HUES6 (cell line): ENCODE measurements at regions not wholly inside any gene's neighbourhood (a gene's known extent, or its start where the extent isn't known, plus 50 kb on each side); places are given as distances from the start of the nearest gene placed in this dataset.

Source experiments
- H3K27ac ChIP-seq: 2 replicates; pipeline ENCODE4 v1.7.0; 2013; ENCODE audit warnings: low read depth, mild to moderate bottlenecking, low read length, inconsistent platforms
- H3K27me3 ChIP-seq: 2 replicates; pipeline ENCODE4 v1.6.1; 2013; ENCODE audit warnings: low read length; ENCODE audit not compliant: control insufficient read depth, insufficient read depth
- H3K36me3 ChIP-seq: 2 replicates; pipeline ENCODE4 v1.6.1; 2013; ENCODE audit warnings: low read length; ENCODE audit not compliant: control insufficient read depth, insufficient read depth
- H3K4me1 ChIP-seq: 2 replicates; pipeline ENCODE4 v1.6.1; 2013; ENCODE audit warnings: low read length; ENCODE audit not compliant: control insufficient read depth, insufficient read depth
- H3K4me3 ChIP-seq: 2 replicates; pipeline ENCODE4 v1.5.1; 2013; ENCODE audit warnings: low read depth, low read length
- H3K9ac ChIP-seq: one replicate; pipeline ENCODE4 v1.6.1; 2013; ENCODE audit warnings: mild to moderate bottlenecking, low read length
- H3K9me3 ChIP-seq: 2 replicates; pipeline ENCODE4 v1.6.1; 2013; ENCODE audit warnings: low read depth, low read length; ENCODE audit not compliant: control insufficient read depth, insufficient read depth

GRCh38 chr1:175830500-175830899 is 87.1 kb upstream of the TNR start:
- H3K4me3 ChIP-seq = no peak overlapping the region
- H3K36me3 ChIP-seq = no peaks in the 10 kb centered on the region
- H3K9me3 ChIP-seq = peaks cover 11% of the 10 kb centered on the region
- no peak overlapping the region for H3K27ac ChIP-seq
- H3K4me1 ChIP-seq = peaks cover 35% of the 10 kb centered on the region
- no peak overlapping the region for H3K9ac ChIP-seq
- H3K27me3 ChIP-seq = no peaks in the 10 kb centered on the region

GRCh38 chr1:175829845-175830244 is 86.5 kb upstream of the TNR start:
- H3K4me1 ChIP-seq = peaks cover 30% of the 10 kb centered on the region
- H3K4me3 ChIP-seq = no peak overlapping the region
- no peak overlapping the region for H3K9ac ChIP-seq
- H3K9me3 ChIP-seq = peaks cover 11% of the 10 kb centered on the region
- no peaks in the 10 kb centered on the region for H3K27me3 ChIP-seq
- H3K27ac ChIP-seq = no peak overlapping the region
- no peaks in the 10 kb centered on the region for H3K36me3 ChIP-seq

- Histone ChIP-seq H3K4me3 (no peak overlapping the region), H3K27me3 (no peaks in the 10 kb centered on the region), H3K36me3 (no peaks in the 10 kb centered on the region), H3K27ac (no peak overlapping the region), H3K9me3 (peaks cover 11% of the 10 kb centered on the region), H3K9ac (no peak overlapping the region), H3K4me1 (peaks cover 11% of the 10 kb centered on the region)
These were observed 83.3 kb upstream of the TNR start for GRCh38 chr1:175826705-175827104.

GRCh38 chr1:175824079-175824478 is 80.7 kb upstream of the TNR start:
- no peak overlapping the region for H3K27ac ChIP-seq
- H3K4me1 ChIP-seq = no peaks in the 10 kb centered on the region
- no peaks in the 10 kb centered on the region for H3K27me3 ChIP-seq
- no peak overlapping the region for H3K4me3 ChIP-seq
- H3K36me3 ChIP-seq = no peaks in the 10 kb centered on the region
- peaks cover 11% of the 10 kb centered on the region for H3K9me3 ChIP-seq
- no peak overlapping the region for H3K9ac ChIP-seq

- Histone ChIP-seq H3K4me1 (no peaks in the 10 kb centered on the region), H3K9me3 (peaks cover 8% of the 10 kb centered on the region), H3K27me3 (no peaks in the 10 kb centered on the region), H3K36me3 (no peaks in the 10 kb centered on the region), H3K9ac (no peak overlapping the region), H3K4me3 (no peak overlapping the region), H3K27ac (no peak overlapping the region)
These were observed 80.0 kb upstream of the TNR start for GRCh38 chr1:175823406-175823805.

GRCh38 chr1:175822580-175822979 is 79.2 kb upstream of the TNR start:
- Histone ChIP-seq H3K4me3 (no peak overlapping the region), H3K27ac (no peak overlapping the region), H3K27me3 (no peaks in the 10 kb centered on the region), H3K9ac (no peak overlapping the region), H3K4me1 (no peaks in the 10 kb centered on the region), H3K9me3 (peaks cover under 1% of the 10 kb centered on the region; the same call in 1 of the 2 replicates), H3K36me3 (no peaks in the 10 kb centered on the region)

GRCh38 chr1:175820456-175821025 is 77.1 kb upstream of the TNR start:
- Histone ChIP-seq H3K4me1 (no peaks in the 10 kb centered on the region), H3K4me3 (no peak overlapping the region), H3K36me3 (no peaks in the 10 kb centered on the region), H3K9ac (no peak overlapping the region), H3K27me3 (no peaks in the 10 kb centered on the region), H3K9me3 (no peaks in the 10 kb centered on the region; the same call in 1 of the 2 replicates), H3K27ac (no peak overlapping the region)

- Histone ChIP-seq H3K4me3 (no peak overlapping the region), H3K4me1 (no peaks in the 10 kb centered on the region), H3K27ac (no peak overlapping the region), H3K36me3 (no peaks in the 10 kb centered on the region), H3K27me3 (no peaks in the 10 kb centered on the region), H3K9me3 (no peaks in the 10 kb centered on the region; the same call in 1 of the 2 replicates), H3K9ac (no peak overlapping the region)
These were observed 75.5 kb upstream of the TNR start for GRCh38 chr1:175818929-175819328.

- H3K36me3 ChIP-seq = no peaks in the 10 kb centered on the region
- H3K4me1 ChIP-seq = no peaks in the 10 kb centered on the region
- no peak overlapping the region for H3K4me3 ChIP-seq
- no peak overlapping the region for H3K9ac ChIP-seq
- H3K27ac ChIP-seq = no peak overlapping the region
- peaks cover 3% of the 10 kb centered on the region for H3K9me3 ChIP-seq
- no peaks in the 10 kb centered on the region for H3K27me3 ChIP-seq
These were observed 74.0 kb upstream of the TNR start for GRCh38 chr1:175817445-175817844.

- Histone ChIP-seq H3K27me3 (no peaks in the 10 kb centered on the region), H3K9ac (no peak overlapping the region)
These were observed 71.5 kb upstream of the TNR start for GRCh38 chr1:175814885-175815284.

GRCh38 chr1:175812936-175813335 is 69.5 kb upstream of the TNR start:
- Histone ChIP-seq H3K27ac (no peak overlapping the region), H3K4me3 (no peak overlapping the region), H3K9ac (no peak overlapping the region), H3K27me3 (no peaks in the 10 kb centered on the region), H3K4me1 (peaks cover 12% of the 10 kb centered on the region), H3K36me3 (no peaks in the 10 kb centered on the region), H3K9me3 (peaks cover 3% of the 10 kb centered on the region)

More at GRCh38 chr1:175814885-175815284, 71.5 kb upstream of the TNR start:
- Histone ChIP-seq H3K36me3 (no peaks in the 10 kb centered on the region), H3K4me1 (no peaks in the 10 kb centered on the region), H3K27ac (no peak overlapping the region), H3K4me3 (no peak overlapping the region), H3K9me3 (peaks cover 3% of the 10 kb centered on the region)

- Histone ChIP-seq H3K36me3 (no peaks in the 10 kb centered on the region), H3K9me3 (peaks cover 3% of the 10 kb centered on the region), H3K9ac (no peak overlapping the region), H3K27me3 (no peaks in the 10 kb centered on the region), H3K4me3 (no peak overlapping the region), H3K27ac (no peak overlapping the region), H3K4me1 (peaks cover 12% of the 10 kb centered on the region)
These were observed 66.9 kb upstream of the TNR start for GRCh38 chr1:175810305-175810704.
